HG02870 (cell line): ENCODE measurements at regions not wholly inside any gene's neighbourhood (a gene's known extent, or its start where the extent isn't known, plus 50 kb on each side); places are given as distances from the start of the nearest gene placed in this dataset.
"Not testable (repeated sequence)": the region's sequence is repeated elsewhere in the genome, so short reads cannot be mapped to it uniquely, and the experiment has no call there.

Source experiments
- ATAC-seq: cut with Tn5 transposase; IDR thresholded peaks from one replicate; pipeline ENCODE4 v1.9.1; 2021; ENCODE audit warnings: mild to moderate bottlenecking, moderate library complexity; ENCODE audit not compliant: unreplicated experiment

- no peak for ATAC-seq
These were observed 166.3 kb upstream of the KIF2A start for GRCh38 chr5:62139741-62140140.

- no peak for ATAC-seq
These were observed 163.7 kb upstream of the KIF2A start for GRCh38 chr5:62142351-62142750.

GRCh38 chr5:62143268-62144229 lies 162.5 kb upstream of the KIF2A start:
- ATAC-seq, result no peak

- ATAC-seq, result no peak
These were observed 161.5 kb upstream of the KIF2A start for GRCh38 chr5:62144401-62145022.

GRCh38 chr5:62149879-62150278 lies 156.1 kb upstream of the KIF2A start:
- ATAC-seq, result no peak

GRCh38 chr5:62152394-62153087 lies 153.5 kb upstream of the KIF2A start:
- ATAC-seq, result no peak

- ATAC-seq, result no peak
These were observed 151.2 kb upstream of the KIF2A start for GRCh38 chr5:62154758-62155157.

- no peak for ATAC-seq
These were observed 150.0 kb upstream of the KIF2A start for GRCh38 chr5:62155988-62156387.

- ATAC-seq, result no peak
These were observed 138.4 kb upstream of the KIF2A start for GRCh38 chr5:62167561-62168057.

- no peak for ATAC-seq
These were observed 137.3 kb upstream of the KIF2A start for GRCh38 chr5:62168506-62169281.

GRCh38 chr5:62178258-62178657 lies 127.7 kb upstream of the KIF2A start:
- ATAC-seq, result no peak

GRCh38 chr5:62182802-62183201 lies 123.2 kb upstream of the KIF2A start:
- ATAC-seq, result no peak

- no peak for ATAC-seq
These were observed 122.3 kb upstream of the KIF2A start for GRCh38 chr5:62183727-62184126.

GRCh38 chr5:62184444-62184843 lies 121.6 kb upstream of the KIF2A start:
- ATAC-seq, result no peak

- no peak for ATAC-seq
These were observed 115.8 kb upstream of the KIF2A start for GRCh38 chr5:62190173-62190572.

- no peak for ATAC-seq
These were observed 115.1 kb upstream of the KIF2A start for GRCh38 chr5:62190931-62191330.

GRCh38 chr5:62192958-62193357 lies 113.0 kb upstream of the KIF2A start:
- ATAC-seq, result no peak

GRCh38 chr5:62196532-62196931 lies 109.5 kb upstream of the KIF2A start:
- not testable (repeated sequence) for ATAC-seq

- ATAC-seq, result no peak
These were observed 108.3 kb upstream of the KIF2A start for GRCh38 chr5:62197697-62198096.

GRCh38 chr5:62198421-62198820 lies 107.6 kb upstream of the KIF2A start:
- ATAC-seq, result no peak
